Heart right ventricle (tissue), 16 donors: ENCODE measurements at regions not wholly inside any gene's neighbourhood (a gene's known extent, or its start where the extent isn't known, plus 50 kb on each side); places are given as distances from the start of the nearest gene placed in this dataset.

ENCODE experiments used
- ATAC-seq, 8 donors: fragments of 200-7000 bp; cut with Tn5 transposase; one replicate each; pipeline ENCODE4 v1.9.1; 2020; ENCODE audit warnings: mild to moderate bottlenecking in 8 of 8, moderate library complexity in 8 of 8, moderate number of reproducible peaks in 1 of 8
- DNase-seq, 2 donors: peaks; one replicate each; pipeline ENCODE4 v3.0.0-alpha.2; 2020
- H3K27ac ChIP-seq, 10 donors: fragments of 200-600 bp; sonication (generic) in 2 of 10; one replicate each; pipeline versions ENCODE4 v1.5.0 to v1.8.0; 2020 to 2022; ENCODE audit warnings: mild to moderate bottlenecking in 3 of 10
- H3K27me3 ChIP-seq, 7 donors: fragments of 200-600 bp; one replicate each; pipeline ENCODE4 v1.8.0; 2021 to 2022; ENCODE audit warnings: mild to moderate bottlenecking in 2 of 7
- H3K36me3 ChIP-seq, 9 donors: fragments of 200-600 bp; sonication (generic) in 1 of 9; one replicate each; pipeline versions ENCODE4 v1.5.0 to v1.8.0; 2020 to 2022; ENCODE audit warnings: mild to moderate bottlenecking in 2 of 9
- H3K4me1 ChIP-seq, 9 donors: fragments of 200-600 bp; sonication (generic) in 1 of 9; one replicate each; pipeline versions ENCODE4 v1.5.0 to v1.8.0; 2020 to 2022; ENCODE audit warnings: mild to moderate bottlenecking in 4 of 9
- H3K4me3 ChIP-seq, 10 donors: fragments of 200-600 bp; sonication (generic) in 2 of 10; one replicate each; pipeline versions ENCODE4 v1.5.0 to v1.8.0; 2020 to 2022; ENCODE audit warnings: mild to moderate bottlenecking in 7 of 10, moderate library complexity in 2 of 10
- H3K9me3 ChIP-seq, 11 donors: fragments of 200-600 bp in 10 of 11; sonication (generic) in 2 of 11; one replicate each; pipeline versions ENCODE4 v1.5.0 to v1.8.0; 2013 to 2022; ENCODE audit warnings: mild to moderate bottlenecking in 2 of 11, control low read depth in 1 of 11, moderate library complexity in 1 of 11
- WGBS, 2 donors: extraction: QIAGEN DNeasy Blood & Tissue Kit; methylation state at CpG; one replicate each; pipeline ENCODE4 v1.1.7; 2013; ENCODE audit warnings: inconsistent platforms in 1 of 2; 5-methylcytosine and 5-hydroxymethylcytosine counted together
- intact Hi-C, 10 donors: fragments of 100-400 bp; cut with DNase I; formaldehyde crosslinking; loops; one replicate each; pipeline versions ENCODE4 v1.11.1 to v1.14.2; 2022
- TF ChIP-seq, protein P1 (sequence below), 9 donors: fragments of 200-600 bp; sonication (generic) in 2 of 9; IDR thresholded peaks; one replicate each; pipeline versions ENCODE4 v1.5.0 to v1.8.0; 2021 to 2022; ENCODE audit warnings: antibody characterized with exemption in 9 of 9, mild to moderate bottlenecking in 5 of 9, moderate library complexity in 1 of 9
- donor health status: Arrhythmogenic right ventricular cardiomyopathy.
- donor health status: ischemic (EF 13 %, LVEDD 7.1; RV severe dilation, severe dysfunction).
- donor health status: healthy with polysubstance abuse.
- donor health status: DM: no; HTN: yes; CAD: no.
- donor health status: DM: no; HTN: no; CAD: no.
- donor health status: ischemic (EF 25% LVEDD 6.9; RV normal size, moderate dysfunction).
- donor health status: ischemic (EF 25% LVEDD 5.7; RV mildly dilated, moderate dysfunction).
- donor health status: healthy.
- donor health status: DM: yes; HTN: yes; CAD: no.
- donor health status: Ischemic cardiomyopathy.
- donor health status: ischemic (EF 35%, LVEDD 5.7; RV mildly dilated, moderate dysfunction).
- donor health status: nonischemic (EF 11% LVEDD 7.7; RV severe dilation, severe dysfunction).
- donor health status: DM: yes; HTN: yes; CAD: no.
- donor health status: PGD.
- donor health status: ischemic (EF 29% LVEDD 5.4; RV normal size, mild dysfunction).
- donor health status: nonischemic (EF 23%, LVEDD 6.1; RV moderate dilation, normal function).

DNA sequence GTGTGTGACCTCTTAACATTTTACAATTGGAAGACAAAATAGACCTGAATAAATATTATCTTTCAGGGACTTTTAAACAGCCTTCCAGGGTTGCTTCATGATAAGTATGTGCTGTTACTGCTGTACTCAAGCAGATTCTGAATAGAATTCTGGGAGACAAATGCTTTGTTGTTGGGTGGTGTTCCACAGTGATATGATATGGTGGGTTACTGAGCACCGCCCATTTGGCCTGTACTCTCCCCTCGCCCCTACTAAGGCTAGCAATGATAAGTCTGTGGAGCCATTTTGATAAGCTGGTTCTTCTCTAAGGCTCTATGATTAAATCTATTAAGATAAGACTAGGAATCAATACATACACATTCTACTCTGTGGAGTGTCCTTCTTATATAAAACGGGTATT, 89.8 kb upstream of the ITGA4 start:
- H3K27ac ChIP-seq, result no peak overlapping the region
- no peaks in the 10 kb centered on the region for H3K36me3 ChIP-seq
- H3K4me1 ChIP-seq, result peaks cover 0 to 31% (median 9%) of the 10 kb centered on the region in 9 donors
- intact Hi-C loops, result no loop called here
- TF ChIP-seq, protein P1, sequence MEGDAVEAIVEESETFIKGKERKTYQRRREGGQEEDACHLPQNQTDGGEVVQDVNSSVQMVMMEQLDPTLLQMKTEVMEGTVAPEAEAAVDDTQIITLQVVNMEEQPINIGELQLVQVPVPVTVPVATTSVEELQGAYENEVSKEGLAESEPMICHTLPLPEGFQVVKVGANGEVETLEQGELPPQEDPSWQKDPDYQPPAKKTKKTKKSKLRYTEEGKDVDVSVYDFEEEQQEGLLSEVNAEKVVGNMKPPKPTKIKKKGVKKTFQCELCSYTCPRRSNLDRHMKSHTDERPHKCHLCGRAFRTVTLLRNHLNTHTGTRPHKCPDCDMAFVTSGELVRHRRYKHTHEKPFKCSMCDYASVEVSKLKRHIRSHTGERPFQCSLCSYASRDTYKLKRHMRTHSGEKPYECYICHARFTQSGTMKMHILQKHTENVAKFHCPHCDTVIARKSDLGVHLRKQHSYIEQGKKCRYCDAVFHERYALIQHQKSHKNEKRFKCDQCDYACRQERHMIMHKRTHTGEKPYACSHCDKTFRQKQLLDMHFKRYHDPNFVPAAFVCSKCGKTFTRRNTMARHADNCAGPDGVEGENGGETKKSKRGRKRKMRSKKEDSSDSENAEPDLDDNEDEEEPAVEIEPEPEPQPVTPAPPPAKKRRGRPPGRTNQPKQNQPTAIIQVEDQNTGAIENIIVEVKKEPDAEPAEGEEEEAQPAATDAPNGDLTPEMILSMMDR (IDR thresholded peaks at IDR 0.05), result no peak
- no peaks in the 10 kb centered on the region for H3K9me3 ChIP-seq
- no peak overlapping the region for H3K4me3 ChIP-seq
- no peak for ATAC-seq
- H3K27me3 ChIP-seq, result no peaks in the 10 kb centered on the region
- no peak for DNase-seq
- 75 to 82% methylated on average over 3 of the region's 3 CpGs for WGBS, 2 donors

- Histone ChIP-seq H3K36me3 (no peaks in the 10 kb centered on the region), H3K4me3 (no peak overlapping the region), H3K27ac (no peak overlapping the region), H3K4me1 (peaks cover 0 to 32% (median 10%) of the 10 kb centered on the region in 9 donors), H3K9me3 (no peaks in the 10 kb centered on the region), H3K27me3 (no peaks in the 10 kb centered on the region)
- 77 to 80% methylated on average over 2 of the region's 2 CpGs for WGBS, 2 donors
- intact Hi-C loops, result no loop called here
- no peak for DNase-seq
- TF ChIP-seq, protein P1 (IDR thresholded peaks at IDR 0.05), result no peak
- no peak for ATAC-seq
These were observed 89.2 kb upstream of the ITGA4 start for GRCh38 chr2:181367906-181368435.

GRCh38 chr2:181370126-181370525, 87.1 kb upstream of the ITGA4 start:
- no peak overlapping the region for H3K4me3 ChIP-seq
- H3K27me3 ChIP-seq, result no peaks in the 10 kb centered on the region
- peaks cover 0 to 22% (median 10%) of the 10 kb centered on the region in 9 donors for H3K4me1 ChIP-seq
- no peaks in the 10 kb centered on the region for H3K9me3 ChIP-seq
- TF ChIP-seq, protein P1 (IDR thresholded peaks at IDR 0.05), result no peak
- intact Hi-C loops, result no loop called here
- no peak overlapping the region for H3K27ac ChIP-seq
- no peaks in the 10 kb centered on the region for H3K36me3 ChIP-seq
- 63 to 88% methylated on average over 3 of the region's 3 CpGs for WGBS, 2 donors
- DNase-seq (no peak), ATAC-seq (no peak)

GRCh38 chr2:181371195-181371594, 86.0 kb upstream of the ITGA4 start:
- Histone ChIP-seq H3K36me3 (no peaks in the 10 kb centered on the region), H3K27me3 (no peaks in the 10 kb centered on the region), H3K9me3 (no peaks in the 10 kb centered on the region), H3K4me3 (no peak overlapping the region), H3K4me1 (peaks cover 0 to 22% (median 10%) of the 10 kb centered on the region in 9 donors), H3K27ac (no peak overlapping the region)
- TF ChIP-seq, protein P1 (IDR thresholded peaks at IDR 0.05), result no peak
- DNase-seq (no peak), ATAC-seq (no peak)
- WGBS, 2 donors, result 75 to 79% methylated on average over 2 of the region's 2 CpGs
- intact Hi-C loops, result no loop called here
